ENCODE measurements at regions not wholly inside any gene's neighbourhood (a gene's known extent, or its start where the extent isn't known, plus 50 kb on each side); places are given as distances from the start of the nearest gene placed in this dataset.
"Not testable (repeated sequence)": the region's sequence is repeated elsewhere in the genome, so short reads cannot be mapped to it uniquely, and the experiment has no call there.

DNA sequence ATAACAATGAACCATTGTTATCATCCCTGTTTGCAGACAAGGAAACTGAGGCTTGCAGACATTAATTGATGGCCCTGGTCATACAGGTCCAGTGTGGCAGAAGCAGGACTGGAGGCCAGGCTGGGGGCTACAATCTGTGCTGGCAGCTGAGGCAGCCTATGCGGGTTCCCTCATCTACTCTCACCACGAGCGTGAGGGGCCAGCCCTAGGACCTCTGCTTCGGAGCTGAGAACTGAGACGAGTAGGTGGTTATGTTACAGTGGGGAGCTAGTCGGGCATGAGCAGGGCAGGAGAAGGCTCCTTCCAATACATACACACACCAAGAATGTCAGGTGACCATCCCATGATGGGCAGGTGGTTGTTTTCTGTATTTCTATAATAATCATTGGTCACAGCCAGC lies 82.2 kb upstream of the ASB18 start:
- no peak for DNase-seq (ENCODE audit: low read depth in 2 of 2)

DNA sequence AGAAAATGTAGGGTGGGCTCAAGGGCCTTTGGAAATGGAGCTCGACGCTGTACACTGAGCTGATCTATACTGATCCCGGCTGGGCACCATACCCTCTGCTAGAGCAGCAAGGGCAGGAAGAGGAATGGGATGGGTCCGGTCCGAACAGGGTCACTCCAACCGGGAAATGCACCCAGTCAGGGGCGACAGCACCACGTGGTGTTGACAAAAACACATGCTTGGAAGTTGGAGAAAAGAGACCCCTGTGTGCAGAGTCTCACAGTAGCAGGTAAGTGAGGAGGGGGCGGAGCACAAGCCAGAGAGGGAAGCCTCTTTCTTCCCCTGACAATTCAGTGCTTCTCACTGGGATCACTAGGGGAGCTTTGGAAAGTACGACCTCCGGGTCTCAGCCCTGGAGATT lies 84.1 kb upstream of the ASB18 start:
- no peak for DNase-seq (ENCODE audit: low read depth in 2 of 2)

DNA sequence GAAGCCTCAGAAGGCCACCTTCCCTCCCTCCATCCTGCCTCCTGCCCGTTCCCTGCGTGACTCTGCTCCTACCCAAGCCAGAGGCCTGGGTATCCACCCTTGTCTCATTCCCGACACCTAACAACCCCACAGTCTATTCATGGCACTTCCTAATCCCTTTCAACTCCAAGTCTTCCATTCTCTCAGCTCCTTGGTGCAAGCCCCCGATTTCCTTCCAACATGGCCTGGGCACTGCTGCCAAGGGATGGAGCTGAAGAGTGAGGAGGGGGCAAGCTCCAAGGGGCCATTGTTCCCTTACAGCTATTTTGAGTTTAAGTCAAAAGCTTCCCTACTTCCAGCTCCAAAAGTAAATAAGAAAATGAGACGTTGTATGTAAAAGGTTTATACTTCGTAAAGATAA lies 84.8 kb upstream of the ASB18 start:
- no peak for DNase-seq (ENCODE audit: low read depth in 2 of 2)

DNA sequence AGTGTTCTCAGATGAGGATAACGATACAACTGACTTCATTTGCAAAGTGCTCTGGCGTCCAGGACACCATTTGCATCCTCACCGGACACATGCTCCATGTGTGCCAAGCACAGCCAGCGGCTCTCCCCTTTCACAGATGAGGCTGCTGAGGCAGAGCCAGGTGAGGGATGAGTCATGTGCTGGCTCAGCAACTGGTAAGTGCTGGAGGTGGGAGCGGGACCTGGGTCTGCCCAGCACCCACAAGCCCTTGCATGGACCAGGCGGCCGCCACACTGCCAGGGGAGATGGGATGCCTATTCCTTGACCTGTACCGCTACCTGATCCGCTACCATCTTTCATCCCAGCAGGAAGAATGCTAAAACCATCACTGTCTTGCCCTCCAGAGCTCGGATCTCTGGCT lies 86.2 kb upstream of the ASB18 start:
- no peak for DNase-seq (ENCODE audit: low read depth in 2 of 2)

DNA sequence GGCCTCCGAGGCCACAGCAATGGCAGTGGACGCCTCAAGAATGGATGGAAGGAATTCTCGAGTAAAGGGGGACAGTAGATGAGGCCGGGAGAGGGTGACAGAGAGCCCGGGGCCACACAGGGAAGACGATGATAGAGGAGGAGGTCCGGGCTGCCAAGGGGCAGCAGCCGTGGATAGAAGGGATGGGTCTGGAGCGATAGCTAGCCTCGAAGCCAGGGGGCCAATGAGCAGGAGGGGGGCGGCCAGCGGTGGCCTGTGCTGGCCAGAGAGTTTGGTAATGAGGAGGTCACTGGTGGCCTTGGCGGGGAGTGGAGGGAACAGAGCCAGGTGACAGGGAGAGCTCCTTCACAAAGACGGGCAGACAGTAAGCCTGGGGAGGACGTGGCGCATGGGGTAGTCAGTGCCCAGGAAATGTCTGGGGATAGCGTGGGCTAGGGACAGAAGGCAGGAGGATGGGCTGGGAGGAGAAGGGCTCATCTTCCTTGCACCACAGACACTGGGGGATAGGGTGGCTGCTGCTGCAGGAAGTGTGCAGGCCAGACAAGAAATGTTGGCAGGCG lies 87.8 kb upstream of the ASB18 start:
- DNase-seq (ENCODE audit: low read depth in 2 of 2) = no peak

DNA sequence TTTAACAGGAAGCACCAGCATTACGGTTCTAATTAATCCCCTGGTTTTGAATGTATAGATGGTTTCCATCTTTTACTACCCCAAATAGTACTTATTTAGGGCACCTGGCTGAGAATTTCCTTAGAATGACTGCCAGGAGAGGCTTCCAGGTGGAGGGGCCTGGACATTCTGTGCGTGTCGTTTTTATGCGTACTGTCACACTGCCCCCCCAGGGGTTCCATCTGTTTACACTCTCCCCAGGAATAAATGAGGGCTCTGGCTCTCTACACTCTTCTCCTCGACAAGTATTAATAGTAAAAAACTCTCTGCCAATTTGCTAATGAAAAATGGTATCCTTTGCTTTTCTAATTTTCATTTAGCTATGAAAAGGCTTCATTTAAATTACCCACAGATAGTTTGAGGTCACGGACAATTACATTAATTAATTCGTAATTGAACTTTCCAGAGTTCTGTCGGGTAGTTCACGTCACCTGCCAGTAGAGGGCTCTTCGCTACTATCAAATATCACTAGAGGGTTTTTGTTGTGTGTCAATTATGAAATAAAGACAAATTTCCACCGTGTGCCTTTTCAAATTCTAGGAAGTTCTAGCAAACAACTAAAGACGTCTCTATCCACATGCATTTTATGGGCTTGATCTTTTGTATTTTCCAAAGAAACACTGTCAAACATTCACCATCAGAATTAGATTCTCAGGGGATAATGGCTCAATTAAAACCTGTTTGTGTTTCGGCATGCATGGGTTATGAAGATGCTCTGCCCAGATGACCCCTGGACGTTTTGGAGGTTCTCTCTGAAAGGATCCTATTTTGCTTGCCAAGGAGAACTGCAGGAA lies 88.8 kb upstream of the ASB18 start:
- no peak for DNase-seq (ENCODE audit: low read depth in 2 of 2)

DNA sequence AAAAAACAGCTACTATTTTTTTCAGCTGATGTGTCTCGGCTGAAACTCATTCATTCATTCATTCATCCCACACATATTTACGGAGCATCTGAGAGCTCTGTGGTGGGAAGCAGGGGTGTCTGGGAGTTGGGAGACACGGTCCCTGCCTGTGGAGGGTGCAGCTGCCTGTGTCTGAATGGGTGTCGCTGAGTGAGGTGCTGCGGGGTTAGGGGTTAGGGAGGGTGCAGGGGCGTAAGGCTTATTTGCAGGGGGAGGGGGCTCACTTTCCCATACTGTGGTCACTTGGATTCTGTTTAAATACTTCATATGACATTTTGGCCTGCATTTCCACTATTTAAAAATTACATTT lies 89.4 kb upstream of the ASB18 start:
- no peak for DNase-seq (ENCODE audit: low read depth in 2 of 2)

DNA sequence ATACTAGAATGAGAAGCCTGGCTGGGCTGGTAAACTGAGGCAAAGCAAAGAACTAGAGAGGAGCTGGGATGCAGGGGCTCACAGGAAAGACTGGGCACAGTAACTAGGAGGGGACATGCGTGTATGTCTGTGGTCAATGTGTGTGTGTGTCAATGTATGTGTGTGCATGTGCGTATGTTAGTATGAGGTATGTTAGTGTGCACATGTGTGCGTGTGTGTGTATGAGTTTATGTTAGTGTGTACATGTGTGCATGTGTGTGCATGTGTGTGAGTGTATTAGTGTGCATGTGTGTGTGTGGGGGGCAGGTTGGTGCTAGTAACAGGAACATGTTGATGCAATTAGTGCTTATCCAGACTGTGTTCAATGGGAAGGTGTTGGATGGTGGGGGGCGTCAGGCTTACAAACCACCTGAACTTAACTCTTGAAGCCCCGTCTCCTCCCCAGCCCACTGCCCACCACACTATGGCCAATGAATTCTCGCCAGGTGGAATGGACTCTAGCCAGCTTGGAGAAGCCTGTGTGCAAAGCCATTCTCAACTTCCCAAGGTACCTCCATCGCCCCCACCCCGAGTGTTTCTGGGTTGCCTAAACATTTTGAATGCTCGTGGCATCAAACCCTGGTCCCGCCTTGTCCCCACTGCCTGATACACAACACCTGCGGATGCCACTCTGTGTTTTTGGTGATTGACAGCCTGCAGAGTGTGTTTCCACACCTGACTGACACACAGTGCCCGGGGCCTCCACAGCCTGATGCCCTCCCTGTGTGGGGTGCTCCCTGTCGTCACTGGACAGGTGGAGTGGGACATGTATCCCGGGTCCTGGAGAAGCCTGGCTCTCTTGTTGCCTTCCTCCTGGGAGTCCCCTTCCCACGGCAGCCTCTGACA lies 90.1 kb upstream of the ASB18 start:
- no peak for DNase-seq (ENCODE audit: low read depth in 2 of 2)

DNA sequence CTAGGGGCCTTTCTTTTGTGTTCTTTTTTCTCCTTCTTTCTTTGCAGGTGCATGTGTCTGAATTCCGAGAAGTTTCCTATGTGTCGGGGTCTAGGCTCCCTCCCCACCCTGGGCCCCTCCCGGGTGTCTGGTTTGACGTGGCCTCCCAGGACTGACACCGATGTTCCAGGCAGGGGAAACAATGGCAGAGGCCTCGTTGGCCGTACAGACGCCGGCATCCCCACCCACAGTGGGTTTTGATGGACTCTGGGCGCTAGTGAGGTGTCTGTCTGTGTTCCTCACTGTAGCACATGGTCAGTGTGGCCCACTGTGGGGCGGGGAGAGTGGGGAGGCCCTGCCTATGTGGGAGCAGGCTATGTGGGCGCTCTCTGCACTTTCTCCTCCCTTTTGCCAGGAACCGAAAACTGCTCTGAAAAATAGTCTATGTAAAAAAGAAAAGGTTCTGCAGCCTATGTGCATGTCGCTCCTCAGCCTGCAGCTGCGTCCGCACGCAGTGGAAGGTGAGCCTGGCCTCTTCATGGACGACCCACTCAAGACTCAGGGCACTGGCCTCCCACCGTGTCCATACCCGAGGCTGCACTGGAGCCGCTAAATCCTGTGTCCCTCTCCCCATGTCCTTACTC lies 90.9 kb upstream of the ASB18 start:
- no peak for DNase-seq (ENCODE audit: low read depth in 2 of 2)

DNA sequence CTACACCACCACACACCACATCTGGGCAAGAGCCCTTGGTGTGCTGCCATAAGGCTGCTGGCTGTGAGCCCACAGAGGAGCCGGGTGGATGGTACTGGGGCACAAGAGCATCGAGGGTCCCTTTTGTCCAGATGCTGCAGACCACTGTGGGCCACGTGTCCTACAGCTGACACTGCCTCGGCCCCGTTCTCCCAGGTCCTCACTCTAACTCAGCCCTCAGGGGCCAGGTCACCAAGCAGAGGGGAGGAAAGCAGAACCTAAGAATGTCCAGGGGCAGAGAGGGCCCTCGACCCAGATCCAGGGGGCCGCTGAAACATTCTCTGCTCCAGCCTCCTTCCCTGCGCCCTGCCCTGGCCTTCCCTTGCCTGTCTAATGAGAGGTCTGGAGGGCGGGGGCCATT lies 91.7 kb upstream of the ASB18 start:
- DNase-seq (ENCODE audit: low read depth in 2 of 2) = no peak

DNA sequence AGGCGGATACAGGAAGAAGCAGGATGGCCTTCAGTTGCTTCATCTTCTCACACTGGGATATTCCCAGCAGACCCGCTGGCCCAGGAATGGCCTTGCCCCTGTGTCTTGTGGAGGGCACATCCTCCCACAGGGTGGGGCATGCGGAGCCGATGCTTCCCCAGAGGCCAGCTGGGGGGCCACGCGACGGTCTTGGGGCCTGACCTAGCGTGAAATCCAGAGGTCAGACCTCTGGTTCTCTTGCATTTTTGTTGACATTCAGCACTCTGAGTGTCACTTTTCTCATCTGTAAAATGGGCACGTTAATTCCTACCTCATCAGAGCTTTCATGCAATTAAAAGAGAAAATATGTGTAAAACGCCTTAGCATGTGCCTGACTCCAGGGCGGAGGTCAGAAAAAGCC lies 92.1 kb upstream of the ASB18 start:
- DNase-seq (ENCODE audit: low read depth in 2 of 2) = not testable (repeated sequence)

DNA sequence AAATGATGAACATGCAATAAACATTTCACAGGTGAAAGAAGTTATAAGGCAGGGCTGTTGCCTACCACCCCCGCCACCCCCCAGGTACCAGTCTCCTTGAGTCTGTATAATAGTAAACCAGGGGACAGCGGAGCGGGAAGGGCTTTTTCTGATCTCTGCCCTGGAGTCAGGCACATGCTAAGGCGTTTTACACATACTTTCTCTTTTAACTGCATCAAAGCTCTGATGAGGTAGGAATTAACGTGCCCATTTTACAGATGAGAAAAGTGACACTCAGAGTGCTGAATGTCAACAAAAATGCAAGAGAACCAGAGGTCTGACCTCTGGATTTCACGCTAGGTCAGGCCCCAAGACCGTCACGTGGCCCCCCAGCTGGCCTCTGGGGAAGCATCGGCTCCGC lies 94.3 kb upstream of the ASB18 start:
- DNase-seq (ENCODE audit: low read depth in 2 of 2) = not testable (repeated sequence)

DNA sequence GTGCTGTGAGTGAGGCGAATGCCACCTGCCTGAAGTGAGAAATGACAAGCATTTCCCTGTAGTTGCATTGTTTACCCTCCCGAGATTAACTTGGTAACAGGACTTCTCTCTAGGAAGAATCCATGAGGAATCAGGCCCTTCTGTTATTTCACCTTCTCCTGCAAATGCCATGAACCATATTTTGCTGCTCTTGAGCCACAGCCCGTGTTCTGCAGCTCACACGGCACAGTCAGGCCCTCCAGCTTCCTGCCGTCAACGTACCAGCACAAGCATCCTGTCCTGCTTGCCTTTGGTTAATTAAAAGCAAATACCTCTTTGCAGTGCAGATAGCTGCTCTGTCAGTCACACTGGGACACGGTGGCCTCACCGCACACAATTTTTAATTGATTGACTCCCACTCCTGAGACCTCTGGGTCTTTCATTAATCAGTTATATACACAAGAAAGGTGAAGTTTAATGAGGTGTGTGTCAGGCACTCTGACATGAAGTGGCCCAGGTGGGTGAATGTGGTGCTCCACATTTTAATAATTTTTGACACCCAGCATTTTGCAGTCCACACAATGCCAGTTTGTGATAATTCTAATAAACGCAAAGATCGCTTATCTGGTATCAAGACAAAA lies 95.3 kb upstream of the ASB18 start:
- no peak for DNase-seq (ENCODE audit: low read depth in 2 of 2)

DNA sequence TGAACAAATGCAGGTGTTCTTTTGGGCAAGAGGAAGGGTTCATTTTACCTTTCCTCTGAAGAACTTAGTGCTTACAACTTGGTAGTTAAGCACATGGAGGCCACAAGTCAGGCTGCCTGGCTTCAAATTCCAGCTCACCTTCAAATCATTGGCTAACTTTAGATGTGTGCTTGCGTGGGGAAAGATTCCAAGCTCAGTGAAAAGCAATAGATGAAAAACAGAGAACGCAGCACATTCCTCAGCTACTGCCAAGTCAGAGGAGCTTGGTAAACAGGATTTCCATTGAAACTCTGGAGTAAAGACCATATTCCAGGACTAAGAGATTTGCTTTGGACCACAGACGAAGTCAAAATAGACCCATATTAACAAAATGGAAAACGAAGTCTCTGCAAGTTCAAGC lies 96.3 kb upstream of the ASB18 start:
- DNase-seq (ENCODE audit: low read depth in 2 of 2) = no peak

DNA sequence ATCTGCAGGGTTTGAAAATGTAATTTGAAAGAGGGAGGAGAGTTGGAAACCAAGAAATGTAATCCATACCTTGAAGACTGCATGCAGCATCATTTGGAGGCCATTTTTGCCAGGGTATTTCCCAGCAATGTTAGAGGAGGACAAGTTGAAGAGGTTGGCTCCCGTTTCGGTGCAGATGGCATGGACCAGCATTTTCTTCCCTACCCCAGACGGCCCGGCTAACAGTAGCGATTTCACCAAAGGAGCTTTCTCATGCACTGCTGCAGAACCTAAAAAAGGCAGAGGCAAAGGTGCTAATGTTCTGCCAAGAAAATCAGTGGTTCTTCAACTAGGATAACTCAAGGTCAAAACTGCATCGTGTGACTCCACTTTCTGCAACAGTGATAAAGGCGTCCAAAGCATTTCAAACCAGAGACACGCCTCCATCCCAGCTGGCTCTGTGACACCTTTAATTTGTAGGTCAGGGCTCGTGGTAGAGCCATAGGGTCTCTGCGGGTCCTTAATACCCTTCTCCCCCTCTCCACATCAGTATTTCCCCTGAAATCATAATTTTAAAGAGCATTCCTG lies 99.6 kb upstream of the ASB18 start:
- no peak for DNase-seq (ENCODE audit: low read depth in 2 of 2)

DNA sequence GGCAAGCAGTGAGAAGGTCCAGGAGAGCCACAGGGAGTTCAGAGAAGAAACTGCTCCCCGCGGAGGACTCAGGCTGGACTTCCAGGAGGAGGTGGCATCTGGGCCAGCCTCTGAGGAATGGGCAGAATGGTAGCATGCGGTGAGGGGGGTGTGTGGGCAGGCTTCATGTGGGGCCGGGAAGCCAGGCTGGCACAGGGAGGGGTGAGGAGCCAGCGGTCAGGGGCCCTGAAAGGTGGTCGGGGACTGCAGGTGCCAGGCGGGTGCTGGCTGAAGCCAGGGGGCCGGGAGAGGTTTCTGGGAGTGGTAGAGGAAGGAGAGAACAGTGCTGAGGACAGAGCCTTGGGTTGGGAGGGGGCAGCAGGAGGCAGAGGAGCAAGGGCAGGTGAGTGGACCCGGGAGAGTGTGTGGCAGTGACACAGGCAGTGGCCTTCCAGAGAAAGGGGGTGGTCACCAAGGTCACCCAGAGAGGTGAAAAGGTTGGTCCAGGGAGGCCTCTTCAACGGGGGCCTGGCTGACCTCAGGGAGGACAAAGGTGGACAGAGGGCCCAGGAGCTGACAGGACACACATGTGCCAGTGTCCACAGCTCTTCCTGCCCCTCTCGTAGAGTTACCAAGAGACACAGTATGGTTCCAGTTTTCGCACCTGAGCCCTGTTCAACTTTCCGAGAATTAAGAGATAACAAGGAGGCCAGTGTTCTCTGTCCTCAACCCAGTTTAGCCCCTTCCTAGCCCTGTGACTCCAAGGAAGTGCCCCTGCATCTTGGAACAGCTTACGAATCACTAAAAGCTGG lies 101.2 kb upstream of the ASB18 start:
- DNase-seq (ENCODE audit: low read depth in 2 of 2) = no peak

DNA sequence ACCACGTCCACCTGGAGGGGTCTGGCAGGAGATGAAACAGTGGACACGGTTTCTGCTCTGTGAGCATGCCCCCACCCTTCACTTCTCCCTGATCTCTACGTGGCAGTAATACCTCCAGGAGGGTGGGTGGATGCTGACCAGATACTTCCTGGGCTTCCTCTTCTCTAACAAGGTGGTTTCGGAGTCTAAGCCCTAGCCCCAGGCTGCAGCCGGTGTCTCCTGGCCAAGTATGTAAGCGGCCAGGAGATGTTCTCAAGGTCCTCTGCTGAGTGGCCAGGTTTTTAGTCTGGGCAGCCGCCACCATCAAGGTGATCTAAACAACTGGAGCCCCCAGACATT lies 101.8 kb upstream of the ASB18 start:
- DNase-seq (ENCODE audit: low read depth in 2 of 2) = no peak

DNA sequence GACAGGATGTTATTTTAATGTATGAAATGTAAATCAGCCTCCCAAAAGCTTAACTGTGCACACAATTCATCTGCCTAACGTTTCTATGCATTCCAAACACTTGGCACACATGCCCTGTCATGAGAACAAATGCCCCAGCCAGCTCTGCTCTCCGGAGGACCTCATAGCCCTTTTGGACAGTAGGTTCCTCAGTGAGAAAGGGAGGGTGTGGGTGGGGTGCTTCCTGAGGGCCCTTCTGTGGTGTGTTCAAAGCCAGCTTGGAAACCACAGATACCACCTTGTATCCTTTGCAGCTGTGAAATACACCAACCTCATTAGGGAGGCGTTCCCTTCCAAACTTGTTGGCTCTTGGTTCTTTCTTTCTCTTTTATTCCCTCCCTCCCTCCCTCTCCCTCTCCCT lies 102.2 kb upstream of the ASB18 start:
- peak in 1 of 2 donors; percentile 8 for DNase-seq (ENCODE audit: low read depth in 2 of 2)

DNA sequence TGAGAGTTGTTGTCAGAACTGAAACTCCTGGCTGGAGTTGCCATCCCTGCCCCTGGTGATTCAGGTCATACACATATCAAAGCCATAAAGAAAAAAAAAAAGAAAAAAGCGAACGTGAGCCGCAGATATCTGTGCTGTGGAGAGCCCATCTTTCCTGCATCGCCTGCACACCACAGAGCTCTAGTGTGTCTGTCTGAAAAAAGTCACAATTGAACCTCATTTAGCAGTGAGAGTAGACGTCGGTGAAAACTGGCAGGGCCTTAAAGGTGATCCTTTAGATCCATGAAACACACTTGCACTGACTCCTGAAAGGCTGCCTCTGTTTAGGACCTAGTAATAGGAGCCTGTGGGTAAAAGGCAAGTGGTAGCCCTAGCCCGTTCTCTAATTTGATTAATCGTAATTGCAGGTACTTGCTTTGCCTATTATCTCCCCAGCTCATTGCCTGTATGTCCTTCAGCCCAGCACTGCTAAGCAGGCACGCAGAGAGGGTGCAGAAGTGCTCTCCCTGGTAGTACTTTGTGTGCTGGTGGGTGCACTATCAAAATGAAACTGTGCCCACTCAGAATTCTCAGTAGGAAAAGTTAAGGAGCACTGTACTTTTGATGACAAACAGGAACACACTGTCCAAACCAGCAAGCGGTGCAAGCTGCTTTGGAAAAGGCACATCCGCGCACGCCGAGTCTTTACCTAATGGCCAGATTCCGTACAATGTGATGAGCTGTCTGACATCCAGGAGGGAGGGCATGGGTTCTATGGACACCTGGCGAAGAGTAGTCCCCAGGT lies 103.5 kb upstream of the ASB18 start:
- no peak for DNase-seq (ENCODE audit: low read depth in 2 of 2)

DNA sequence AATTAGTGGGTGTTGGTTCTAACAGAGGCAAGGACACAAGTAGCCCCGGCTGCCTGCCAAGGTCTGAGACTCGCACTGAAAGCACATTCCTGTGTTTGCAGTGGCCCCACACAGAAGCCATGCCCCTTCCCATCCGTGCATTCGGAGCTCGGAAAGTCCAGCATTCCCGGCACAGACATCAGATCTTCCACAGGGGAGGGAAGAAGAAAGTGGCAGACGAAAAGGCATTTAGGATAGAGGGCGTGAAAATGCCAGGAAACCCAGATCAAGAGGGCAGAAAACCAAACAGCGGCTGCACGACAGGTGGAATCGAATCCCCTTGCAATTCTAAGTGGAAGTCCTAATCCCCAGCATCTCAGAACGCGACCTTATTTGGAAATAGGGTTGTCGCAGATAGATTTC lies 105.5 kb upstream of the ASB18 start:
- no peak for DNase-seq (ENCODE audit: low read depth in 2 of 2)

Measured in activated CD8-positive, alpha-beta memory T cell treated with anti-CD3 and anti-CD28 coated beads for 4 hours (primary cell).